ENCODE measurements at regions not wholly inside any gene's neighbourhood (a gene's known extent, or its start where the extent isn't known, plus 50 kb on each side); places are given as distances from the start of the nearest gene placed in this dataset.
"Not testable (repeated sequence)": the region's sequence is repeated elsewhere in the genome, so short reads cannot be mapped to it uniquely, and the experiment has no call there.

GRCh38 chr11:97557399-97557798, 1167.6 kb downstream of the JRKL start:
- no peak for DNase-seq (ENCODE audit: low spot score)

GRCh38 chr11:97567801-97568200, 1178.0 kb downstream of the JRKL start:
- no peak for DNase-seq (ENCODE audit: low spot score)

GRCh38 chr11:97570636-97571035, 1180.8 kb downstream of the JRKL start:
- no peak for DNase-seq (ENCODE audit: low spot score)

GRCh38 chr11:97573771-97574170, 1184.0 kb downstream of the JRKL start:
- DNase-seq (ENCODE audit: low spot score), result not testable (repeated sequence)

- DNase-seq (ENCODE audit: low spot score), result no peak
Measured at GRCh38 chr11:97574976-97575665, 1185.3 kb downstream of the JRKL start.

- DNase-seq (ENCODE audit: low spot score), result no peak
Measured at GRCh38 chr11:97607291-97608000, 1217.6 kb downstream of the JRKL start.

- no peak for DNase-seq (ENCODE audit: low spot score)
Measured at GRCh38 chr11:97610000-97610399, 1220.2 kb downstream of the JRKL start.

GRCh38 chr11:97610854-97611253, 1221.0 kb downstream of the JRKL start:
- DNase-seq (ENCODE audit: low spot score), result no peak

GRCh38 chr11:97611345-97611744, 1221.5 kb downstream of the JRKL start:
- no peak for DNase-seq (ENCODE audit: low spot score)

- no peak for DNase-seq (ENCODE audit: low spot score)
Measured at GRCh38 chr11:97614606-97615005, 1224.8 kb downstream of the JRKL start.

- DNase-seq (ENCODE audit: low spot score), result no peak
Measured at GRCh38 chr11:97615546-97615945, 1225.7 kb downstream of the JRKL start.

- no peak for DNase-seq (ENCODE audit: low spot score)
Measured at GRCh38 chr11:97617031-97617430, 1227.2 kb downstream of the JRKL start.

- no peak for DNase-seq (ENCODE audit: low spot score)
Measured at GRCh38 chr11:97620007-97620406, 1230.2 kb downstream of the JRKL start.

GRCh38 chr11:97621282-97621681, 1231.5 kb downstream of the JRKL start:
- DNase-seq (ENCODE audit: low spot score), result no peak

GRCh38 chr11:97622795-97623194, 1233.0 kb downstream of the JRKL start:
- DNase-seq (ENCODE audit: low spot score), result no peak

- not testable (repeated sequence) for DNase-seq (ENCODE audit: low spot score)
Measured at GRCh38 chr11:97636741-97637140, 1246.9 kb downstream of the JRKL start.

GRCh38 chr11:97637701-97638100, 1247.9 kb downstream of the JRKL start:
- no peak for DNase-seq (ENCODE audit: low spot score)

GRCh38 chr11:97638641-97639224, 1248.9 kb downstream of the JRKL start:
- DNase-seq (ENCODE audit: low spot score), result no peak

- no peak for DNase-seq (ENCODE audit: low spot score)
Measured at GRCh38 chr11:97641988-97642387, 1252.2 kb downstream of the JRKL start.

GRCh38 chr11:97645736-97646135, 1255.9 kb downstream of the JRKL start:
- DNase-seq (ENCODE audit: low spot score), result no peak

GRCh38 chr11:97656356-97656755, 1266.5 kb downstream of the JRKL start:
- DNase-seq (ENCODE audit: low spot score), result no peak

- no peak for DNase-seq (ENCODE audit: low spot score)
Measured at GRCh38 chr11:97657852-97658251, 1268.0 kb downstream of the JRKL start.

- no peak for DNase-seq (ENCODE audit: low spot score)
Measured at GRCh38 chr11:97667057-97667456, 1277.2 kb downstream of the JRKL start.

Measured in AG08395 (cell line).